Immature natural killer cell (primary cell): ENCODE measurements at regions not wholly inside any gene's neighbourhood (a gene's known extent, or its start where the extent isn't known, plus 50 kb on each side); places are given as distances from the start of the nearest gene placed in this dataset.

Experiments
- DNase-seq, 3 donors: peaks; one replicate each; pipeline ENCODE4 v3.0.0; 2022; ENCODE audit warnings: mixed read lengths in 1 of 3
- H3K27ac Mint-ChIP-seq, 6 donors: one replicate each; pipeline ENCODE4 v1.8.0; 2020; ENCODE audit warnings: mixed read lengths in 6 of 6, mild to moderate bottlenecking in 5 of 6, inconsistent platforms in 4 of 6, moderate library complexity in 3 of 6
- H3K27me3 Mint-ChIP-seq, 3 donors: one replicate each; pipeline ENCODE4 v1.8.0; 2020 to 2021; ENCODE audit warnings: low read depth in 3 of 3, mild to moderate bottlenecking in 3 of 3, mixed read lengths in 3 of 3, moderate library complexity in 3 of 3, inconsistent platforms in 1 of 3
- H3K36me3 Mint-ChIP-seq, 3 donors: one replicate each; pipeline ENCODE4 v1.8.0; 2020; ENCODE audit warnings: mixed read lengths in 3 of 3, inconsistent platforms in 2 of 3, mild to moderate bottlenecking in 2 of 3
- H3K4me1 Mint-ChIP-seq, 2 donors: one replicate each; pipeline ENCODE4 v1.8.0; 2020; ENCODE audit warnings: inconsistent platforms in 2 of 2, mild to moderate bottlenecking in 2 of 2, mixed read lengths in 2 of 2, moderate library complexity in 1 of 2
- H3K4me3 Mint-ChIP-seq, 5 donors: one replicate each; pipeline ENCODE4 v1.8.0; 2020; ENCODE audit warnings: mild to moderate bottlenecking in 5 of 5, mixed read lengths in 5 of 5, inconsistent platforms in 3 of 5, moderate library complexity in 3 of 5
- H3K9me3 Mint-ChIP-seq, 6 donors: one replicate each; pipeline ENCODE4 v1.8.0; 2020; ENCODE audit warnings: mild to moderate bottlenecking in 6 of 6, mixed read lengths in 6 of 6, inconsistent platforms in 4 of 6, moderate library complexity in 3 of 6

DNA sequence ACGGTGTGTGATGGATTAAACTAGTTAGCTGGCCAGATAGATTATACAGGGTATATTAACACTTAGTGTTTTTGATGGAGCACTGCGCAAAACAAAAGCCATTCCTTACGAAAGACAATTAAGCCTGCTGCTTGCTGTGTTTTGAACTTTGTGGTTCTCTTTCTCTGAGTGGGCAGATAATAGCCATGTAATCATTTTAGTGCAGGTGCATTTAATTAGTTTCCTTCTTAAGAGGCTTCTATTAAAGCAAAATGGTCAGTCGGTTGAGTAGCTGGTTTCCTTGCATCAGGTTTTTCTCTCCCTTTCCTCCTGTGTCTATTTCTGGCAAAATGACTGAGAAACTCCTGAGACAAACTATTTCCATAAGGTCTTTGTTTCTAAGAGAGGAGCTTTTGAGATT, 512.5 kb downstream of the DMAC1 start:
- no peak for DNase-seq
- Mint-ChIP-seq H3K9me3 (peaks cover 0 to 5% (median 1%) of the 10 kb centered on the region in 6 donors), H3K4me3 (no peak overlapping the region), H3K27ac (no peak overlapping the region), H3K4me1 (no peaks in the 10 kb centered on the region), H3K36me3 (peaks cover 0 to 3% (median 0%) of the 10 kb centered on the region in 3 donors), H3K27me3 (peaks cover 9 to 21% (median 9%) of the 10 kb centered on the region in 3 donors)

DNA sequence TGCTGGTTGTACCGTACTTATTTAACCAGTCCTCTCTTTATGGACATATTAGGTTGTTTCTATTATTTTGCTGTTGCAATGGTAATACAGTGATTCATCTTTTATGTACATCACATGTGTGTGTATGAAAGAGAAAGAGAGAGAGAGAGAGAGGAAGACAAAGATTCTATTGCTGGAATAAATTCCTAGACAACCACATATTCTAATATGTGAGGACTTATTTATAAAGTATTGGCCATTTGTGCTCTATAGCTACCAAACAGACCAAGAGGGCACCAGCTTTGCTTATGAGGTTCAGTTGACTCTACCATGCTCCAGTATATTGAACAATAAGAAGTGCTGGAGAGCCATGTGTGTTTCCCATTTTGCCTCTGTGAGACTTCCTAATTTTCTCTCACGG, 513.5 kb downstream of the DMAC1 start:
- peaks cover 0 to 4% (median 0%) of the 10 kb centered on the region in 3 donors for H3K36me3 Mint-ChIP-seq
- H3K27me3 Mint-ChIP-seq, result peaks cover 9 to 22% (median 11%) of the 10 kb centered on the region in 3 donors
- no peak for DNase-seq
- peaks cover 0 to 5% (median 2%) of the 10 kb centered on the region in 6 donors for H3K9me3 Mint-ChIP-seq
- no peak overlapping the region for H3K27ac Mint-ChIP-seq
- H3K4me3 Mint-ChIP-seq, result no peak overlapping the region
- no peaks in the 10 kb centered on the region for H3K4me1 Mint-ChIP-seq

DNA sequence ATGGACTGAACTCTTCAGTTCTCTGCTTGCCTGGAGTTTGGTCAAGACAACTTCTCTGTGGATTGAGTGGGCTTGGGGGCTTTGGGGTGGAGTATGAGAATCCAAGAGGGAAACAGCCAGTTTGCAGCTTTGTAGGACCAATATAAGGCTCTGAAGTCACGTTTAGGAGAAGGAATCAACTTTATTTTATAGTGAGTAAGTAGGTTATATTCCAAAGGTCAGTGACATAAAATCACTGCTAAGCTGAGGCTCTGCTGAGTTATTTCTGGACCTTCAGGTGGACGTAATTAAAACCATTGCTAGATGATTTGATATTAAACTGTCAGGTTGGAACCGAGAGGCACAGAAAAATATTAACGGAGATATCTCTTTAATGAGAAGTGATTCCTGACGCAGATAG, 514.4 kb downstream of the DMAC1 start:
- Mint-ChIP-seq H3K4me1 (no peaks in the 10 kb centered on the region), H3K36me3 (peaks cover 0 to 4% (median 0%) of the 10 kb centered on the region in 3 donors), H3K9me3 (peaks cover 0 to 11% (median 4%) of the 10 kb centered on the region in 6 donors), H3K27me3 (peaks cover 11 to 23% (median 15%) of the 10 kb centered on the region in 3 donors), H3K27ac (no peak overlapping the region), H3K4me3 (no peak overlapping the region)
- no peak for DNase-seq

DNA sequence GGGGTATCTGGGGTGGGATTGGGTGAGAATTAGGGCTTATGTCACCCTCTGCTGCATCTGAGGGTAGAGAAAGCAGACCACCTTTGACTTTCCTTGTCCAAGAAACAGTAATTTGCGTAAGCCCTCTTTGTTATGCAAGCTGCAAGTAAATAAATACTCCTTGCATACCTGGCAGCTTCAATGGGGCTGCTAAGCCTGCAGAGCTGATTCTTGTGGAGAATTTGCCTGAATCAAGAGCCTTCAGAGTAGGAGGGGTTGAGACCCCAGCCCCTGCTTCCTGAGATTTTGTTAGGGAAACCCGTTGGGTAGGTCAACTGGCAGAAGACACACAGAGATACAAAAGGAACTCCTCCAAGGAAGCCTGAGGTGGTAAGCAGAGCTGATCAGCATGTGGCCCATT, 515.1 kb downstream of the DMAC1 start:
- H3K36me3 Mint-ChIP-seq, result peaks cover 0 to 4% (median 0%) of the 10 kb centered on the region in 3 donors
- H3K9me3 Mint-ChIP-seq, result peaks cover under 1 to 11% (median 4%) of the 10 kb centered on the region in 6 donors
- H3K4me3 Mint-ChIP-seq, result no peak overlapping the region
- peaks cover 11 to 26% (median 19%) of the 10 kb centered on the region in 3 donors for H3K27me3 Mint-ChIP-seq
- DNase-seq, result no peak
- H3K4me1 Mint-ChIP-seq, result no peaks in the 10 kb centered on the region
- no peak overlapping the region for H3K27ac Mint-ChIP-seq

DNA sequence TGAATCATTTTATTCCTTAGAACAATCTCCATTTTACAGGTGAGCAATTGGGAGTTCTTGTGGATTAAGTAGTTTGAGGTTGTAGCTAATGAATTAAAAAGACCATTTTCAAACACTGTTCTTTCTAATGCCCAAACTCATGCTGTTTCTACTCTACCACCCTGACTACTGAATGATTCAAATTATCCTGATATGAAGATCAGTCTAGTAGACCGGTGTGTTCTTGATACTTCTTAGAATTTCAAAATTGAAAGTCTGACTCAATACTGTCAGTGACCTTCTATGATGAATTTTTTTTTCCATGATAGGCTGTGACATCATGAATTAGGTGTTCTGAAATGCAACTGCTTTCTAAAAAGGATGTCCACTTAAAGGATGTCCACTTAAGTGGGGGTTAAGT, 515.5 kb downstream of the DMAC1 start:
- Mint-ChIP-seq H3K27ac (no peak overlapping the region), H3K27me3 (peaks cover 7 to 22% (median 22%) of the 10 kb centered on the region in 3 donors), H3K4me3 (no peak overlapping the region)

DNA sequence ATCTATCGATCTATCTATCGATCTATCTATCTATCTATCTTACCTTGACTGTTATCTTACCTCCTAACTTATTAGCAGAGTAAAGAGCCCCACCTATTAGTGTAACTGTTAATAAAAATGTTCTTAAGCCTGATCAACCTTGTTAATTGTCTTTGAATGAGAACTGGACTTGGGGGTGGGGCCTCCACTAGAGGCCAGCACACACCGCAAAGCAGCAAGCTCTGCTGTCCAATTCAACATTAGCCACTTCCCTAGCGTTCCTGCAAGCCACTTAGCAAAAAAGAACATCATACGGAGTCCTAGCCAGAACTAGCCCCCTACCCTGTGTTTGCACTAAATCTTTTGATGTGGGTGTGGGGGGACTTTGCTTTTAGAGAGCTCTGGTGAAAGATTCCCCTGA, 515.8 kb downstream of the KDM4C start:
- DNase-seq, result no peak
- Mint-ChIP-seq H3K9me3 (peaks cover 0 to 4% (median 1%) of the 10 kb centered on the region in 6 donors), H3K36me3 (no peaks in the 10 kb centered on the region), H3K4me1 (no peaks in the 10 kb centered on the region), H3K4me3 (no peak overlapping the region), H3K27me3 (peaks cover 3 to 17% (median 3%) of the 10 kb centered on the region in 3 donors), H3K27ac (no peak overlapping the region)

More for the DNA sequence above, 515.5 kb downstream of the DMAC1 start:
- DNase-seq, result no peak
- peaks cover 3 to 11% (median 5%) of the 10 kb centered on the region in 6 donors for H3K9me3 Mint-ChIP-seq
- H3K36me3 Mint-ChIP-seq, result peaks cover 0 to 4% (median 0%) of the 10 kb centered on the region in 3 donors
- no peaks in the 10 kb centered on the region for H3K4me1 Mint-ChIP-seq

DNA sequence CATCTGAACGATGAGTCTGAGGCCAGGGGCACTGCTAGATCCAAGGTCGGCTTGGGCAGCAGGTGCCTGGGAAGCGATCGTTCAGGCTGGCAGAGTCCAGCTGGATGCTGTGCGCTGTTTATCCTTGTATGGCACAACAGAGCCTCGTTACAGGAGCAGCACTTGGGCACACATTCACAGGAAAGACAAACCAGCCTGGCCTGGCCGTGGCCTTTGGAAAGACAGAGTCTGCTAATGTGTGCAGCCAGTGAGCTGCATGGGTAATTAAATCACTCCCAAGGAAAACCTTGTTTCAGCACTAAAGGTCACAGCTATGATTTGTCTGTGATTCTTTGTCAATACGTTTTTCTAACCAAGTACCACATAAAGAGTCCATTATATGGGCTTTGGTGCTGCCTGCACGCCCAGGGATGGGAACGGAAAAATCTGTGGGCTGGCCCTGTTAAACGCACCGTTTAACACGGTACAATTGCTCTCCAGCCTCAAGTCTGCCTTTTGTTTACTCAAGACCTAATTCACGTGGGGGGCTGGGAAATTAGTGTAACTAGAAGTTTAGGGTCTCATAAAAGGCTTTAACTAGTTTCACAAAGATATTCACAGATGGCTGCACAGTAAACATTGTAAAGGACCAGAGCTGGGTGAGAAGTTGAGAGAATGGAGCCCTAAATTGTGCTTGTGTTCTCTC, 509.3 kb downstream of the KDM4C start:
- Mint-ChIP-seq H3K27me3 (peaks cover 3 to 10% (median 5%) of the 10 kb centered on the region in 3 donors), H3K9me3 (peaks cover 0 to 2% (median 0%) of the 10 kb centered on the region in 6 donors)

DNA sequence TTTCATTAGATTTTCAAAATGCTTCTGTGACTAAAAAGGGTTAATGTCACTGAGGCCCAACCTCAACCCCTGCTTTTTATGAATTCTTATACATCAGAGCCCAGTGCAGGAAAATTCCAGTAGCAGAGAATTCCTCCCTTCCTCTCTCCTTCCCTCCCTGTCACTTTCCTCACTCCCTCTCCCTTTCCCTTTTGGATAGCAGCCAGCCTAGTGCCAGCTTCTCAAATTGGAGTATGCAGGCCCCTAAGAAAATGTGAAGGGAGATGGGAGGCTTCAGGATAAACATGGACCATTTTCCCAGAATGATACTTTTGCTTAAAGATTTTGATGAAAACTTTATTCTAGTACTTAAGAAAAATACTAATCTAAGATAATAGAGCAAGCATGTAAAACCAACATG, 507.4 kb downstream of the KDM4C start:
- H3K4me3 Mint-ChIP-seq, result no peak overlapping the region
- peaks cover 2 to 6% (median 5%) of the 10 kb centered on the region in 3 donors for H3K27me3 Mint-ChIP-seq
- H3K27ac Mint-ChIP-seq, result no peak overlapping the region
- DNase-seq, result no peak
- no peaks in the 10 kb centered on the region for H3K36me3 Mint-ChIP-seq
- H3K9me3 Mint-ChIP-seq, result peaks cover 0 to 2% (median 0%) of the 10 kb centered on the region in 6 donors
- no peaks in the 10 kb centered on the region for H3K4me1 Mint-ChIP-seq

More for the DNA sequence above, 509.3 kb downstream of the KDM4C start:
- Mint-ChIP-seq H3K4me1 (no peaks in the 10 kb centered on the region), H3K36me3 (no peaks in the 10 kb centered on the region), H3K4me3 (no peak overlapping the region), H3K27ac (no peak overlapping the region)
- no peak for DNase-seq

DNA sequence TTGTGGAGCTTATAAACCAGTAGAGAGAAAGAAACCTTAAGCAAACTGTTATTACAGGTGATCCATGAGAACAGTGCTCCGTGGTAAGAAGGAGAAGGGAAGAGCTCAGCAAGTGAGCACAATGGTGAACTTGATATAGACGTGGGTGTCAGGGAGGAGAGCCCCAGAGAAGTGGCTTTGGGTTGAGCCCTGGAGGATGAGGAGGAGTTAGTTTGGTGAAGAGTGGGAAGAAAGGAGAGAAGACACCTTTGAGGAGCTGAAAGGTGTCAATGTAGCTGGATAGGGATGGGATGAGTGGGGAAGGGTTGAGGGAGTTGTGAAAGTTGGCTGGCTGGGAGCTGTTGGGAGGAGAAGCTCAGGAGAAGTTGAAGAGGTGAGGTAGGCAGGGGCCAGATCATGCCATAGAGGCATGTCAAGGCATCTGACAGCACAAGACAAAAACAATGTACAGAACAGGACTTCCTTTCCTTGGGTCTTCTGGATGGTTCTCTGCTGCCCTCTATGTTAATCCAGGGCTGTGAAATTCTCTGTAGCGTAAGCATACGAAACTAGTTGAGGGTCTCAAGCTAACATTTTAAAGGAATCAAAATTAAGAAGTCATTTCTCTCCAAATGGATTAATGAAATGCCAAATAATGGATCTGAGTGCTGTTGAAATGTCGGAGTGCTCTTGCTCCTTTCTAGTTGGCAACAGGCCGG, 501.9 kb downstream of the KDM4C start:
- no peak overlapping the region for H3K4me3 Mint-ChIP-seq
- no peak for DNase-seq
- peaks cover 6 to 16% (median 7%) of the 10 kb centered on the region in 3 donors for H3K27me3 Mint-ChIP-seq
- H3K36me3 Mint-ChIP-seq, result peaks cover 0 to 6% (median 0%) of the 10 kb centered on the region in 3 donors
- no peaks in the 10 kb centered on the region for H3K9me3 Mint-ChIP-seq
- H3K27ac Mint-ChIP-seq, result no peak overlapping the region
- H3K4me1 Mint-ChIP-seq, result no peaks in the 10 kb centered on the region

DNA sequence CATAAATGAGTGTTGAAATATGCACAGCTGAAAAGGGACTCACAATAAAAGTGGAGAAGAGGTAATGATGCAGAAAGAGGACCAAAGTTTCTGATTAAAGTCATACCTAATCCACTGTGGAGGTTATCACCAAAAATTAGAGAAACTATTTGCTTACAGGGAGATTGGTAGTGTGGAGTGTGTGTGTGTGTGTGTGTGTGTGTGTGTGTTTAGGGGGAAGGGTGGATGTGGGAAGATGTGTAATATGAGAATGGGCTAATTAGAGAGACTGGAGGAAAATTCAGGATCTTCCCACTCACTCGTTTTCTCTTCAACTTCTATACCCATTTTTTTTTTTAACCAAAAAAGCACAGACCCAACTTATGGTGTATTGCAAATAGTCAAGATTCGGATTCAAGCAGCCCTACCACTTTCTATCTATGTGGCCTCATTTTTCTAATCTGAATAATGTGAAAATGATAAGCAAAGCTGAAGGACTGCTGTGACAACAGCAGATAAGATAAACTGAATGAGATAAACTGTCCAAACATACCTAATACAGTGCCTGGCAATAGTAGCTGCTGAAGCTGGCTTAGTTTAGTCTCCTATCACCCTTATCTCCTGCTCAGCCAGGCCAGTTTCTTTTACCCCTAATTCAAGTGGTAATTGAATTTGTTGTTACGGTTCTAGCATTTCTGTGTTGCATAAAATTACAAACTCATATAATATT, 501.1 kb downstream of the KDM4C start:
- Mint-ChIP-seq H3K27ac (no peak overlapping the region), H3K4me3 (no peak overlapping the region), H3K9me3 (no peaks in the 10 kb centered on the region), H3K36me3 (peaks cover 0 to 6% (median 0%) of the 10 kb centered on the region in 3 donors), H3K4me1 (no peaks in the 10 kb centered on the region), H3K27me3 (peaks cover 6 to 16% (median 7%) of the 10 kb centered on the region in 3 donors)
- no peak for DNase-seq

DNA sequence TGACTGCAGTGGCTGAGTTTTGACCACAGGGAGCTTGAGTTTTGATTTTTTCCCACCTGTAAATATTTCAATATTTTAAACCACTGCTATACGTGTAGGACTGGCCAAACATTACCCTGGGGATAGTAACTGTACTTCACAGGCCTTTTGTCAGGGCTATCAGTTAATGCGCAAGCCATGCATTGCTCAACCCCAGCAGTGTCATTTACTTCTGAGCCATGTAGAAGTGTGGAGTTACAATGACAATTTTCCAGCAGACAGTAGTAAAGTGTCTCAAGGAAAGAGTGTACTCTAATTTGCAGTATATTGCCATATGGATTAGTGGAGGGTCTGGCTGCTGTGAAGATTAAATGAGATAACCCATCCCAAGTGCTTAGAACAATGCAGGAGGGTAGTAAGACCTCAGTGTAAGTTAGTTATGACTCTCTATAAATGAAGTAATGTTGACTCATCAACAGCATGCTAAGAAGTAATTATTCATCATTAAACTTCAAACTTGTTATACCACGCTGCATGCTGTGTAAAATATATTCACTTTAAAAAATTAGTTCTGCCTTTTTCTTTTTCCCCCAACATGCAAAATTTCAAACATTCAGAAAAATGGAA, 489.2 kb downstream of the KDM4C start:
- Mint-ChIP-seq H3K27ac (no peak overlapping the region), H3K36me3 (no peaks in the 10 kb centered on the region), H3K27me3 (peaks cover 0 to 5% (median 1%) of the 10 kb centered on the region in 3 donors), H3K9me3 (peaks cover 0 to 1% (median 0%) of the 10 kb centered on the region in 6 donors), H3K4me1 (no peaks in the 10 kb centered on the region), H3K4me3 (no peak overlapping the region)
- DNase-seq, result no peak

DNA sequence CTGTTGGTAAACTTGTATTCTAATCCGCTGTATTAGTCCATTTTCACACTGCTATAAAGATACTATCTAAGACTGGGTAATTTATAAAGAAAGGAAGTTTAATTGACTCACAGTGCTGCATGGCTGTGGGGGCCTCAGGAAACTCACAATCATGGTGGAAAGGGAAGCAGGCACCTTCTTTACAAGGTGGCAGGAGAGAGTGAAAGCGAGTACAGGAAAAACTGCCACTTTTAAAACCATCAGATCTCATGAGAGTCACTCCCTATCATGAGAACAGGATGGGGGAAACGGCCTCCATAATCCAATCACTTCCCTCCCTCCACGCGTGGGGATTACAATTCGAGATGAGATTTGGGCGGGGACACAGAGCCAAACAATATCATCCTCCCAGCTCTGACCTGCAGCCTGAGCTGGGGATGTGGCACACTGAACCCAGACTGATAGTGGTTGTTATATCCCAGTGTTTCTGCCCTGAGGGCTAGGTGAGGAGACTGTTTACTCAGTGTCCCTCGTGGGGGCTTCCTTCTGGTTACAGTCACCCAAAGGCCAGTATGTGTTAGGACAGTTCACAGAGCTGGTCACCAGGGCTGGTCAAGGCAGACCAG, 488.3 kb downstream of the KDM4C start:
- Mint-ChIP-seq H3K4me3 (no peak overlapping the region), H3K9me3 (peaks cover 0 to 1% (median 0%) of the 10 kb centered on the region in 6 donors), H3K36me3 (no peaks in the 10 kb centered on the region), H3K27ac (no peak overlapping the region), H3K4me1 (no peaks in the 10 kb centered on the region), H3K27me3 (peaks cover 0 to 5% (median 1%) of the 10 kb centered on the region in 3 donors)
- DNase-seq, result no peak

DNA sequence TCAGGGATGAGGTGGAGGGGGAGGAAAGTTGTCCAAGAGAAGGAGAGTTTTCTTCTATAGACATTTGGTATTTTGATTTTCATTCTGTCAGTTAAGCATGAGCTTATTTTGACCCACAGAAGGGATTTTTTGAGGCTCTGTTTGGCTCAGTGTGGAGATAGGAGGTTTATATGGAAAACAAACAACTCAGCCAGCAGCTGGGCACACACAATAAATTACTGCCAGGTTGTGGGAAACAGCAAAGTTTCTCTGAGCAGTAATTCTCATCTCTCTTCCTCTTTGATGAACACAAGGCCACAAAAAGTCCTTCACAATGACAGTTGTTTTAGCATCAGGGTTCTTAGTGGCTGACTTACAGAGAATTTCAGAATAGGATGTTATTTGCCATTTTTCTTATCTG, 486.1 kb downstream of the KDM4C start:
- no peaks in the 10 kb centered on the region for H3K4me1 Mint-ChIP-seq
- no peak overlapping the region for H3K27ac Mint-ChIP-seq
- H3K36me3 Mint-ChIP-seq, result no peaks in the 10 kb centered on the region
- no peak for DNase-seq
- H3K4me3 Mint-ChIP-seq, result no peak overlapping the region
- peaks cover 0 to 1% (median 0%) of the 10 kb centered on the region in 6 donors for H3K9me3 Mint-ChIP-seq
- peaks cover 0 to 5% (median 1%) of the 10 kb centered on the region in 3 donors for H3K27me3 Mint-ChIP-seq
